AG09309 (cell line): ENCODE measurements at regions not wholly inside any gene's neighbourhood (a gene's known extent, or its start where the extent isn't known, plus 50 kb on each side); places are given as distances from the start of the nearest gene placed in this dataset.

Experiments used
- DNase-seq: peaks from one replicate; pipeline ENCODE4 v3.0.0-alpha.2; 2010; ENCODE audit warnings: low read depth
- H3K4me3 ChIP-seq: 2 replicates; pipeline ENCODE4 v1.5.1; 2011; ENCODE audit warnings: mild to moderate bottlenecking, low read depth, low read length, moderate library complexity; ENCODE audit not compliant: control insufficient read depth
- TF ChIP-seq, protein P1 (sequence below): IDR thresholded peaks from 2 replicates; pipeline ENCODE4 v1.5.1; 2011; ENCODE audit warnings: mild to moderate bottlenecking, low read depth, low read length, inconsistent platforms; ENCODE audit not compliant: insufficient read depth, control insufficient read depth; ENCODE audit errors: missing control alignments

DNA sequence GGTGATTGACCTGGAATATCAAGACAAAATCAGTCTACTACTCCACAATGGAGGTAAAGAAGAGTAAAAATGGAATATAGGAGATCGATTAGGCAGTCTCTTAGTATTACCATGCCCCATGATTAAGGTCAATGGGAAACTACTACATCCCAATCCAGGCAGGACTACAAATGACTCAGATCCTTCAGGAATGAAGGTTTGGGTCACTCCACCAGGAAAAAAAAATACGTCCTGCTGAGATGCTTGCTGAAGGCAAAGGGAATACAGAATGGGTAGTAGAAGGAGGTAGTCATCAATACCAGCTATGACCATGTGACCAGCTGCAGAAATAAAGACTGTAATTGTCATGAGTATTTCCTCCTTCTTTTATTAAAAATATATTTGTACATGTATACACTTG is 103.4 kb upstream of the NPAS2 start:
- H3K4me3 ChIP-seq = no peak overlapping the region
- DNase-seq = no peak
- TF ChIP-seq, protein P1, sequence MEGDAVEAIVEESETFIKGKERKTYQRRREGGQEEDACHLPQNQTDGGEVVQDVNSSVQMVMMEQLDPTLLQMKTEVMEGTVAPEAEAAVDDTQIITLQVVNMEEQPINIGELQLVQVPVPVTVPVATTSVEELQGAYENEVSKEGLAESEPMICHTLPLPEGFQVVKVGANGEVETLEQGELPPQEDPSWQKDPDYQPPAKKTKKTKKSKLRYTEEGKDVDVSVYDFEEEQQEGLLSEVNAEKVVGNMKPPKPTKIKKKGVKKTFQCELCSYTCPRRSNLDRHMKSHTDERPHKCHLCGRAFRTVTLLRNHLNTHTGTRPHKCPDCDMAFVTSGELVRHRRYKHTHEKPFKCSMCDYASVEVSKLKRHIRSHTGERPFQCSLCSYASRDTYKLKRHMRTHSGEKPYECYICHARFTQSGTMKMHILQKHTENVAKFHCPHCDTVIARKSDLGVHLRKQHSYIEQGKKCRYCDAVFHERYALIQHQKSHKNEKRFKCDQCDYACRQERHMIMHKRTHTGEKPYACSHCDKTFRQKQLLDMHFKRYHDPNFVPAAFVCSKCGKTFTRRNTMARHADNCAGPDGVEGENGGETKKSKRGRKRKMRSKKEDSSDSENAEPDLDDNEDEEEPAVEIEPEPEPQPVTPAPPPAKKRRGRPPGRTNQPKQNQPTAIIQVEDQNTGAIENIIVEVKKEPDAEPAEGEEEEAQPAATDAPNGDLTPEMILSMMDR = no peak

DNA sequence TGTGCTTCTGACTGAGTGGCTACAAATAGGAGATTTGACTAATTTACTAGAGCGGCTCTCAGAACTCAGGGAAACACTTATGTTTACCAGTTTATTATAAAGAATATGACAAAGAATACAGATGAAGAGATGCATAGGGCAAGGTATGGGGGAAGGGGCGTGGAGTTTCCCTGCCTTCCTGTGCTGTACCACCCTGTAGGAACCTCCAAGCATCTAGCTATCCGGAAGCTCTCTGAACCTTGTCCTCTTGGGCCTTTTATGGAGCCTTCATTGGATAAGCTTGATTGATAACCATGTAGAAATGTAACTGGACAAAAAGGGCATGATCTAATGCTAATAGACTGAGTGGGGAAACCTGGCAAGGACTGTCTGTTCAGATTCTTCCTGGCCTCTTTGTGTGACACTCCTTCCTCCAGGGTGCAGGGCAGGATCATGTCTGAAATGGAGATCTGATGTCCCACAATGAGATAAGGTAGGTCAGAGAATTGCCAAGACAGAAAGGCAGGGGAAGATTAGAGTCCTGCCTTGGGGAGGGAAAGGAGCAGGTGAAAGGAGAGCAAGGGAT is 101.8 kb upstream of the NPAS2 start:
- no peak for DNase-seq
- TF ChIP-seq, protein P1 = no peak

DNA sequence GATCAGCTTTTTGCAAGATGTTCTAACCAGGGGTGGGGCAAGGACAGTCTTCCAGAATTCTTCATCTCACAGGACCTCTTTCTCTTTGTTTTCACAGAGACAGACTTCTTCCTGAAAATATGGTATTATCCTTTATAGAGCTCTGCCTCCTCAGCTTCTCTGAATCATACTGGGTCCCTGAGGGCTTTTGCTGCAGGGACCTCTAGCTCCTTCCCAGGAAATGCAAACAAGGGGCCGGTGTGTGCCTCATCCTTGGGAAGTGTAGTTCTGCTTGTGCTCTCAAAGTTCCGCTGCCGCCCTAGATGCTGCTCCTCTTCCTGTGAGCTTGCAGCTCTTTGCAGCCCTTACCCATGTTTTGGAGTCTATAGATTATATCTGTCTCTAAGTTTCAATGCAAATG is 99.5 kb upstream of the NPAS2 start:
- TF ChIP-seq, protein P1 = no peak
- H3K4me3 ChIP-seq = no peak overlapping the region

More for the DNA sequence above, 101.8 kb upstream of the NPAS2 start:
- no peak overlapping the region for H3K4me3 ChIP-seq

DNA sequence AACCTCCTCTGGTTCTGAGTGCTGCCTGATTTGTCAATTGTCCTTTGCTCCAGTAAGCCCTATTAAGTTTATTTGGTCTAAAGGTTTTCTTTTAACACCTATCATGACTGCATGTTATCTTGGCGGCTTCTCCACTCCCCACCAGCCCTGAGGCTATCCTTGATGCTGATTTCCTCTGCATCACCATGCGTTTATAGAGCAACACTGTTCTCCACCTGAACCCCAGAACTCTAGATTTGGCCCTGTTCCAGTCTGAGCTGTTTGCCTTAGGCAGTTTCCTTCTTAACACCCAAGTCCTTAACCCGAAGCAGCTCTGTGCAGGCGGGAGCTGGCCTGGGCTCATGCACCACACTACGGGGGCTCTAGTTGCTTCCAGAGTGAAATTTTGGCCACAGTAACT is 98.2 kb upstream of the NPAS2 start:
- no peak overlapping the region for H3K4me3 ChIP-seq
- TF ChIP-seq, protein P1 = no peak
- no peak for DNase-seq

More for the DNA sequence above, 99.5 kb upstream of the NPAS2 start:
- DNase-seq = no peak

DNA sequence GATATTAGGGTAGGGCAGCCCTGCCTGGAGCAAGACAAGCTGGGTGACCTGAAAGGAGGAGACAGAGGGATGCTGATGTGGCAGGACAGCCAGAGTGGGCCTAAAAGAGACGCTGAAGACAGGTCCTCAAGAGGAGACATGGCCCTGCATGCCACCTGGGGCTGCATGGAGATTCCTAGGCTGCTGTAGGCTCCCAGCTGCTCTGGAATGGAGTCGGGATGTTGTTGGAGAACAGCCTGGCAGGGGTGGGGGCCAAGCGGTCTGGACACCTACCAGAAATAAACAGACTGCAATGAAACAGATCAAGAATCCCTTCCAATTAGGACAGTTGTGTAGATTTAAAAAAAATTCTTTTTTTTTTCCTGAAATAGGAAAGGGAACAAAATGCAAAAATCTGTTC is 97.8 kb upstream of the NPAS2 start:
- TF ChIP-seq, protein P1 = no peak
- H3K4me3 ChIP-seq = no peak overlapping the region
- no peak for DNase-seq

DNA sequence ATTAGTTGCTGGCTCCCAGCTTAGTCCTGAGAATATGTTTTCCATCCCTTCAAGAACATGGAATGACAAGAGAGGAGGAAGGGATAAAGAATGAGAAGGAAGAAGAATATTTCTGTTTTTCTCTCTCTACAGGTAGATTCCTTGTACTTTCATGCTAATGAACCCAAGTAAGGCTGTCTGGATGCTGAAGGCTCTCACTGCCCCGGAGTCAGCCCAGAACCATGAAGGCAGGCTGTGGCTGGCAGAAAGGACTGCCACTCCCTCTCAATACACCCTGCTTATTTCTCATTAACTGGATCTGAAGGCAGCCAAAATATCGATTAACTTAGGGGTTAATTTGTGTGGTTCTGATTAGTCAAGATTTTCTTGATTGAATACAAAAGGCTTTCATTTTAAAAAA is 93.1 kb upstream of the NPAS2 start:
- DNase-seq = no peak
- no peak overlapping the region for H3K4me3 ChIP-seq
- TF ChIP-seq, protein P1 = no peak
